Lower leg skin (tissue), 4 donors: ENCODE measurements at regions not wholly inside any gene's neighbourhood (a gene's known extent, or its start where the extent isn't known, plus 50 kb on each side); places are given as distances from the start of the nearest gene placed in this dataset.
"Not testable (repeated sequence)": the region's sequence is repeated elsewhere in the genome, so short reads cannot be mapped to it uniquely, and the experiment has no call there.

ENCODE experiments used
- DNase-seq, 2 donors: peaks; one replicate each; pipeline ENCODE4 v3.0.0-alpha.2; 2019; ENCODE audit warnings: low spot score in 2 of 2
- H3K4me3 ChIP-seq: fragments of 200-600 bp; sonication (generic); 2 replicates; pipeline ENCODE4 v1.5.1; 2017; ENCODE audit warnings: mild to moderate bottlenecking, low read depth; ENCODE audit not compliant: poor library complexity, severe bottlenecking
- POLR2A ChIP-seq, 2 donors: fragments of 450-650 bp; IDR thresholded peaks; one replicate each; pipeline ENCODE4 v1.6.1; 2016 to 2017; ENCODE audit warnings: antibody characterized with exemption in 2 of 2, mild to moderate bottlenecking in 1 of 2, moderate library complexity in 1 of 2
- WGBS, 2 donors: methylation state at CpG; one replicate each; pipeline ENCODE4 v1.1.5; 2018; 5-methylcytosine and 5-hydroxymethylcytosine counted together
- intact Hi-C: fragments of 100-400 bp; cut with DNase I; formaldehyde crosslinking; loops from one replicate; pipeline ENCODE4 v1.15.0; 2023; ENCODE audit warnings: low total_unique reads
- TF ChIP-seq, protein P1 (sequence below), 3 donors: fragments of 450-650 bp; IDR thresholded peaks; one replicate each; pipeline ENCODE4 v1.5.1; 2016; ENCODE audit warnings: antibody characterized with exemption in 3 of 3, mild to moderate bottlenecking in 3 of 3, moderate library complexity in 2 of 3

DNA sequence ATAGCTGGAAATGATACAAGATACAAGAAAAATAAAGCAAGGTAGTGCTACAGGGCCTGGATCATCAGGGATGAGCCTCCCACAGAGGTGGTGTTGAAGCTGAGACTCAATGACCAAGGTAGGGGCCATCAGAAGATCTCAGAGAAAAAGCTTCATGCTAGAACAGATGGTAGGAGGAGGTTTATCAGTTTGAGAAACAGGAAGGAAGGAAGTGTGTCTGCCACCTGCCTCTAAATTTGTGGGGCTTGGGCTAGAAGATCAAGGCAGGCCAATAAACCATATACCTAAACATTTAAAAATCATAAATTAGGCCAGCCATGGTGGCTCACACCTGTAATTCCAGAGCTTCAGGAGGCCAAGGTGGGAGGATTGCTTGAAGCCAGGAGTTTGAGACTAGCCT is 410.8 kb upstream of the PRKCQ start:
- H3K4me3 ChIP-seq: no peak overlapping the region
- TF ChIP-seq, protein P1, sequence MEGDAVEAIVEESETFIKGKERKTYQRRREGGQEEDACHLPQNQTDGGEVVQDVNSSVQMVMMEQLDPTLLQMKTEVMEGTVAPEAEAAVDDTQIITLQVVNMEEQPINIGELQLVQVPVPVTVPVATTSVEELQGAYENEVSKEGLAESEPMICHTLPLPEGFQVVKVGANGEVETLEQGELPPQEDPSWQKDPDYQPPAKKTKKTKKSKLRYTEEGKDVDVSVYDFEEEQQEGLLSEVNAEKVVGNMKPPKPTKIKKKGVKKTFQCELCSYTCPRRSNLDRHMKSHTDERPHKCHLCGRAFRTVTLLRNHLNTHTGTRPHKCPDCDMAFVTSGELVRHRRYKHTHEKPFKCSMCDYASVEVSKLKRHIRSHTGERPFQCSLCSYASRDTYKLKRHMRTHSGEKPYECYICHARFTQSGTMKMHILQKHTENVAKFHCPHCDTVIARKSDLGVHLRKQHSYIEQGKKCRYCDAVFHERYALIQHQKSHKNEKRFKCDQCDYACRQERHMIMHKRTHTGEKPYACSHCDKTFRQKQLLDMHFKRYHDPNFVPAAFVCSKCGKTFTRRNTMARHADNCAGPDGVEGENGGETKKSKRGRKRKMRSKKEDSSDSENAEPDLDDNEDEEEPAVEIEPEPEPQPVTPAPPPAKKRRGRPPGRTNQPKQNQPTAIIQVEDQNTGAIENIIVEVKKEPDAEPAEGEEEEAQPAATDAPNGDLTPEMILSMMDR (IDR thresholded peaks at IDR 0.05): no peak
- TF ChIP-seq POLR2A (IDR thresholded peaks at IDR 0.05): no peak
- no peak for DNase-seq
- intact Hi-C loops: no loop called here

DNA sequence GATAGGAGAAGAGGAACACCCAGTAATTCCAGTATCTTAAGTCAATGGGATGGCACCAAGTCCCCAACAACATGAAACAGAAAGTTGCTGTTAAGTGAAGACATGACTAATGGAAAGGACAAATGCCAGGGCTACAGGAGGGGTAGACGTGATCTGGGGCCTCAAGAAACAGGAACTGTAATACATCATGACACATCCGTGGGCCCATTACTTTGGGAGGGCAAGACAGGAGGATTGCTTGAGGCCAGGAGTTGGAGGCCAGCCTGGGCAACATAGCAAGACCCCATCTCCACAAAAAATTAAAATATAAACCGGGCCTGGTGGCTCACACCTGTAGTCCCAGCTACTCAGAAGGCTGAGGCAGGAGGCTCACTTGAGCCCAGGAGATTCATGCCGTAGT is 408.6 kb upstream of the PRKCQ start:
- WGBS, 2 donors: 70 to 83% methylated on average over 4 of the region's 4 CpGs
- intact Hi-C loops: no loop called here
- TF ChIP-seq, protein P1 (IDR thresholded peaks at IDR 0.05): no peak
- no peak for TF ChIP-seq POLR2A (IDR thresholded peaks at IDR 0.05)
- no peak for DNase-seq
- no peak overlapping the region for H3K4me3 ChIP-seq

DNA sequence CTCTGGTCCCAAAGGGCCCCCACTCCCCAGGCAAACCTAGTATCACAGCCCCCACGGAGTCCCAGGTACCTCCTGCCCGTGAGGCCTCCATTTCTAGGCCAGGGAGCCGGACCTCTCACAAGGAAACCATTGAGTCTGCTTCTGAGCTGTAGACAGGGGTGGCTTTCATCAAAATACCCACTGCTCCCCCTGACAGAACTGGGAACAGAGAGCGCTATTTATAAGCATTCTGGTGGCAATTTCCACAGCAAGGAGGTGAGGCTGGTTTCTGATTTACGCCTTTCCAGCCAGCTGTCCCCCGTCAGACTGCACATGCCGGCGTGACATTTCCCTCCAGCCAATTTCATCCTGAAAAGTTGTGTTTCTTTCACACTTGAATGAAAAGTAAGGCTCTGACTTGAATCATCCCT is 407.5 kb upstream of the PRKCQ start:
- whole genome bisulfite sequencing, 2 donors: 76 to 78% methylated on average over 6 to 8 of the region's 8 CpGs
- TF ChIP-seq, protein P1 (IDR thresholded peaks at IDR 0.05): no peak
- no peak for TF ChIP-seq POLR2A (IDR thresholded peaks at IDR 0.05)
- no peak for DNase-seq
- intact Hi-C loops: no loop called here
- no peak overlapping the region for H3K4me3 ChIP-seq

DNA sequence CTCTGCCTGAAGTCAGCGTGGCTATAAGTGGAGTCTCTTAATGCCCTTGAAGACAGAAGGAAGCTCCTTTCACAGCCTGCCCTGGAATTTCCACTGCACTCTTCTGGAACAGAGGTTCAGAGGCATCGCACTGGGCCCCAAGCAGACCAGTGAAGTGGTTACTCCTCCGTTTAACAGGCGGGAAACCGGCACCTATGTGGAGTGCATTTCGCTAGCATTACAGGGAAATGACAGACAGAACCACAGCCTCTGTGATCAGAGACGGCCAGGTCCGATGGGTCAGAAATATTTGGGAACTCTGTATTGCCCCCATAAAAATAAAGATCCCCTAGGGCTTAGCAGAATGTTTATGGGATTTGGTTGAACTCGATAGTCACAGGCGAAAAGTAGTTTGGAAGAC is 406.9 kb upstream of the PRKCQ start:
- no peak for TF ChIP-seq POLR2A (IDR thresholded peaks at IDR 0.05)
- TF ChIP-seq, protein P1 (IDR thresholded peaks at IDR 0.05): no peak
- DNase-seq: no peak

DNA sequence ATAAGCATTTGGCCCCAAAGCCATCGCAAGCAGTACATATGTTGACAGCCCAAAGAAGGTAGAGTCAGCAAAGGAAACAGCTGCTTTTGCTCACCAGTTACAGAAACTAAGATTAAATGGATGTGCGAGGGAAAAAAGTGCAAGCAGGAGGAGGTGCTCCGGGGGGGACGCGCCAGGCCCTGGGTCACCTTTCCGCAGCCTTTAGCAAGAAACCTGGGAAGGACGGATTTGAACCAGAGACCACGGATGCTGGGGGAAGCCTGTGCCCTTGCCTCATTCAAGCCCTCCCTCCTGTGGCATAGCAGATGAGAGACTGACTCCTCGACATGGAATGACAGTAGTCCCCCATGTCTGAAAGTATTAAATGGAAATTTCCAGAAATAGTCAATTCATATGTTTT is 405.6 kb upstream of the PRKCQ start:
- TF ChIP-seq, protein P1 (IDR thresholded peaks at IDR 0.05): no peak
- no peak for TF ChIP-seq POLR2A (IDR thresholded peaks at IDR 0.05)
- no peak for DNase-seq
- intact Hi-C loops: no loop called here
- 86 to 91% methylated on average over 9 of the region's 9 CpGs for whole genome bisulfite sequencing, 2 donors
- no peak overlapping the region for H3K4me3 ChIP-seq

More for the DNA sequence above, 406.9 kb upstream of the PRKCQ start:
- intact Hi-C loops: no loop called here
- no peak overlapping the region for H3K4me3 ChIP-seq
- WGBS, 2 donors: 90% methylated on average over 10 of the region's 10 CpGs

DNA sequence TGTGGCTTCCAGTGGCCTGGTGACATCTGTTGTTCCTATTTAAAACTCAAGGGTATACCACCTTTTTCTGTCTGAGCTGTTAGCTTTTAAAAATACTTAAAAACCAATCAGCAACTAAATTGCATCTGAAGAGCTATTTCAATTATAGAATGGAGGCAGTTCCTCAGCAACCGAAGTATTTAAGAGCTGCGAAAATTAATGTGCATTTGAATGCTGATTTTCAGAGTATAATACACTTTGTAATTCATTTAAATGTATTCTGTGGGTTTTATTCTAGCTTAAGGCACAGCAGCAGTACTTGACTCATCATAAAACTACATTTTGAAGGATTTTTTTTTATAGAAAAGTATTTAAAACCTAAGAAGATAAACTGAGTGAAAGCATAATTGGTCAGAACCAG is 404.9 kb upstream of the PRKCQ start:
- no peak for DNase-seq
- 97 to 99% methylated on average over 2 of the region's 2 CpGs for WGBS, 2 donors
- intact Hi-C loops: no loop called here
- no peak overlapping the region for H3K4me3 ChIP-seq
- TF ChIP-seq, protein P1 (IDR thresholded peaks at IDR 0.05): no peak
- no peak for TF ChIP-seq POLR2A (IDR thresholded peaks at IDR 0.05)

DNA sequence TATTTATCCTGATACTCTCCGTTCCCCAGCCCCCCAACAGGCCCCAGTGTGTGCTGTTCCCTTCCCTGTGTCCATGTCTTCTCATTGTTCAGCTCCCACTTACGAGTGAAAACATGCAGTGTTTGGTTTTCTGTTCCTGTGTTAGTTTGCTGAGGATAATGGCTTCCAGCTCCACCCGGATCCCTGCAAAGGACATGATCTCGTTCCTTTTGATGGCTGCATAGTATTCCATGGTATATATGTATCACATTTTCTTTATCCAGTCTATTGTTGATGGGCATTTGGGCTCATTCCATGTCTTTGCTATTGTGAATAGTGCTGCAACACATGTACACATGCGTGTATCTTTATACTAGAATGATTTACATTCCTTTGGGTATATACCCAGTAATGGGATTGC is 403.9 kb upstream of the PRKCQ start:
- 92 to 97% methylated on average over 4 to 5 of the region's 5 CpGs for WGBS, 2 donors
- DNase-seq, H3K4me3 ChIP-seq, intact Hi-C loops: not testable (repeated sequence)
